Esophagus squamous epithelium (tissue), 4 donors: ENCODE measurements at regions not wholly inside any gene's neighbourhood (a gene's known extent, or its start where the extent isn't known, plus 50 kb on each side); places are given as distances from the start of the nearest gene placed in this dataset.

Source experiments
- CTCF ChIP-seq, 6 experiments: fragments of 450-650 bp in 4 of 6; fragments of 200-600 bp in 2 of 6; sonication (generic) in 2 of 6; IDR thresholded peaks; one replicate each; pipeline ENCODE4 v1.5.1; 2016 to 2019; ENCODE audit warnings: antibody characterized with exemption in 6 of 6, mild to moderate bottlenecking in 4 of 6, moderate library complexity in 4 of 6
- POLR2A ChIP-seq, 4 donors: fragments of 450-650 bp; IDR thresholded peaks; one replicate each; pipeline ENCODE4 v1.6.1; 2017; ENCODE audit warnings: antibody characterized with exemption in 4 of 4, mild to moderate bottlenecking in 4 of 4, moderate library complexity in 3 of 4

DNA sequence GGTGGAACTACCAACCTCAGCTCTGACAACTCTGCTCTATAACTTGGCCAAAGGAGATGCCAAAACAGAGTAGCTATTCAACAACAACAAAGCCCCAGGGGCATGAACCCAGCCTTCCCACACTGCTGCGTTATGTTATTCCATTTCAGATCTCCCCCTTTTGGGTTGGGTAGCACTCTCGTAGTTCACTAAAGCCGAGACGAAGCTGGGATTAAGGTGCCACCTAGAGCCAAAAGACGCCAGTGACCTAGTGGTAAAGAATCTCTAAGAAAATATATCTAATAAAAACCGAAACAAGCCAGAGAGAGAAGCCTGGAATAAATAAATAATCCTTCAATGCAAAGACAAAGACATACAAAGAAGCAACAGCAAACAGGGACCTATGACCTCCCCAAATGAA lies 217.3 kb downstream of the HERPUD2 start:
- TF ChIP-seq CTCF (IDR thresholded peaks at IDR 0.05) (no peak), POLR2A (IDR thresholded peaks at IDR 0.05) (no peak)
